Kidney tubule cell (primary cell): ENCODE measurements at regions not wholly inside any gene's neighbourhood (a gene's known extent, or its start where the extent isn't known, plus 50 kb on each side); places are given as distances from the start of the nearest gene placed in this dataset.

Experiments used
- DNase-seq: peaks from one replicate; pipeline ENCODE4 v3.0.0-alpha.2; 2018; ENCODE audit warnings: low spot score

DNA sequence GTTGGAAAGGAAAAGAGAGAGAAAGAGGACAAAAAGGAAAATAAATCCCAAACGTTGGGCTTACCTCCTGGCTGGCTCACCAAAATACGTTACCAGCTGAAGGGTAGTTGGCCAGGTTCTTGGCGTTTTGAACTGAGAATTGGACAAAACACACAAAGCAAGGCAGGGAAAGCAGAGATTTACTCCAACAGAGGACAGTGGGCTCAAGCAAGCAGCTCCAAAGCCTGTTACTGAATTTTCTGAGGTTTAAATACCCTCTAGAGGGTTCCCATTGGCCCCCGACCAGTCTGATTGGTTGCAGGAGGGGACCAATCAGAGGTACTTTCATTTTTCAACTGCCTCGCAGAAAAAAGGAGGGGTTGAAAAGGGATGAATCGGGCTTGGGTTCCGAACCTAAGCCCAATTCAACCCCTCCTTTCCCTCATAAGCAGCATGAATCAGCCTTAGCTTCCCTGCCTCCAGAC lies 55.6 kb upstream of the ALOX12 start:
- no peak for DNase-seq

DNA sequence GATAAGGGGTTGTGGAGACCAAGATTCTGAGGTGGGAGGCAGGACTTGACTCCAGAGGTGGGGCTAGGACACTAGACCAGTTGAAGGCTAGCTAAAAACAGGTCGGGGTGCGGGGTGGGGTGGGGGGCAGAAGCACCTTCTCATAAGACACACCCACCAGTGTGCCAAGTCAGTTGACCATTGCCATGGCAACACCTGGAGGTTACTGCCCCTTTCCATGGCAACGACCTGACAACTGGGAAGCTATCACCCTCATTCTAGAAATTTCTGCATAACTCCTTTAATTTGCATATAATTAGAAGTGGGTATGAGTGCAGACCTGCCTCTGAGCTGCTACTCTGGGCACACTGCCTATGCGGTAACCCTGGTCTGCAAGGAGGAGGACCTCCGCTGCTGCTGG lies 53.9 kb upstream of the ALOX12 start:
- no peak for DNase-seq

DNA sequence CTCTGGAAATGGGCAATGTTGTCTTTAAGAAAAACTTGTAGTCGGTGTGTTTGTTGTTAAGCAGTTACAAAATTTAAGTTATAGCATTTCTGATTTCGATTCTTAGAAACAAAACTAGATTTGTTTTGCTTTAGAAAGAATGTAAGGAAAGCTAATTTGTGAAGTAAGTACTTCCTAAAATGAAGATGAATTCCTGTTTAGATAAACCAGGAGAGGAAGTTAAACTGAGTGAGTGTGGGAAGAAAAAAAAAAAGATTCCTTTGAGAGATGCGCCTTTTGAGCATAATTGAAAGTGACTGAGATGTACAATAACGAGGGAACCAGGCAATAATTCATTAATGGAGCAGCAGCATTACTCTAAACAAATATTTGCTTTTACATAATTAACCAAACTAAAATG lies 52.4 kb upstream of the ALOX12 start:
- DNase-seq, result no peak
